HG03095 (cell line): ENCODE measurements at regions not wholly inside any gene's neighbourhood (a gene's known extent, or its start where the extent isn't known, plus 50 kb on each side); places are given as distances from the start of the nearest gene placed in this dataset.
A peak's percentile ranks its signal among the peaks of the same experiment; 100 is the strongest.
"Not testable (repeated sequence)": the region's sequence is repeated elsewhere in the genome, so short reads cannot be mapped to it uniquely, and the experiment has no call there.

ENCODE experiments used
- ATAC-seq: cut with Tn5 transposase; IDR thresholded peaks from one replicate; pipeline ENCODE4 v1.9.1; 2021; ENCODE audit warnings: moderate library complexity; ENCODE audit not compliant: unreplicated experiment

DNA sequence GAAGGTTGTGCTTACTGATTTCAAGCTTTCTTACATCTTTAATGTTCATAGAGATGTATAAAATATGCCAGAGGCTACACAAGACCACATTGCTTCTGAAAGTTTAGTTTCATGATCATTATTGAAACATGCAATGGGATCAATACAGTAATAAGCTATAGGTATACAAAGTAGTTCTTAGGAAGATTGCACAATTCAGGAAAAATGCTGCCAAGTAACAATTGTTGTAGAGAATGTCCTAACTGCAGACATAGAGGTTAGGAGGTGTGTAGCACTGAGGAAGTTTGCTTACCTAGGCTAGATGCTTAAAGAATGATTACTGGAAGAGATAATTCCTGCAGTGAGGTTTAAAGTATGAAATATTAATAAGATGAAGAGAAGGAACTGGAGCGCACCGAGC is 259.5 kb upstream of the CYRIA start:
- ATAC-seq, result no peak

DNA sequence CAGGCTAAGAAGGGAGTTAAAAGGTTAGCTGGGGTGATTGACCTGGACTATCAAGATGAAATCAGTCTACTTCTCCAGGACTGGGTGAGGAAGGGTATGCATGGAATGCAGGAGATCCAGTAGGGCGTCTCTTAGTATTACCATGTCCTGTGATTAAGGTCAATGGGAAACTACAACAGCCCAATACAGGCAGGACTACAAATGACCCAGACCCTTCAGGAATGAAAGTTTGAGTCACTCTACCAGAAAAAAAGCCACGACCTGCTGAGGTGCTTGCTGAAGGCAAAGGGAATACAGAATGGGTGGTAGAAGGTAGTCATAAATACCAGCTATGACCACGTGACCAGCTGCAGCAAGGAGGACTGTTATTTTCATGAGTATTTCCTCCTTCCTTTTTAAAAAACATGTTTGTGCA is 249.7 kb upstream of the CYRIA start:
- not testable (repeated sequence) for ATAC-seq

GRCh38 chr2:16911746-16912145 is 246.1 kb upstream of the CYRIA start:
- no peak for ATAC-seq

- no peak for ATAC-seq
These were observed 243.0 kb upstream of the CYRIA start for GRCh38 chr2:16908656-16909055.

DNA sequence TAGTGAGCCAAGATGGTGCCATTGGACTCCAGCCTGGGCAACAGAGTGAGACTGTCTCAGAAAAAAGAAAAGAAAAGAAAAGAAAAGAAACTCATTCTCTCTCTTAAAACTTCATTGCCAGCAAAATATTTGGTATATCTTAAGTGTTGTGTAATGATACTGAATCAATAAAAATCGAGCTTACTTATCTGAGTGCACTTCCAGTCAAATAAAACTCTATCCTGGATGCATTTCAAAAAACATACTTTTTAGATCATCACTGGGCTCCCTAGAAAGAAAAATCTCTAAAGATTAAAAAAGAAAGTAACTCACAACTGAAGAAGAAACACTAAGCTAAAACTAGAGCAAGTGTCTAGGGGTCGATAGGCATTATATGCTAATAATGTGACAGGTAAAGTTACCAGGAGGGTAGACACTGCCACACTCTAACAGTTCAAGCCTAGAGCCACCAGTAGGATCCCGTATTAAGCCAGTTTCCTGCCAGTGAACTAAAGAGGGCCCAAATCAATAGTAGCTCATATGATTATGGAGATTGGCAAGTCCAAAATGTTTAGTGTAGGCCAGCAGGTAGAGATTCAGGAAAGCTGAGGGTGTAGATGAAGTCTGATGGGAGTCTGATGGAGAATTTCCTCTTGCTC is 242.1 kb upstream of the CYRIA start:
- no peak for ATAC-seq

GRCh38 chr2:16905325-16905724 is 239.7 kb upstream of the CYRIA start:
- not testable (repeated sequence) for ATAC-seq

DNA sequence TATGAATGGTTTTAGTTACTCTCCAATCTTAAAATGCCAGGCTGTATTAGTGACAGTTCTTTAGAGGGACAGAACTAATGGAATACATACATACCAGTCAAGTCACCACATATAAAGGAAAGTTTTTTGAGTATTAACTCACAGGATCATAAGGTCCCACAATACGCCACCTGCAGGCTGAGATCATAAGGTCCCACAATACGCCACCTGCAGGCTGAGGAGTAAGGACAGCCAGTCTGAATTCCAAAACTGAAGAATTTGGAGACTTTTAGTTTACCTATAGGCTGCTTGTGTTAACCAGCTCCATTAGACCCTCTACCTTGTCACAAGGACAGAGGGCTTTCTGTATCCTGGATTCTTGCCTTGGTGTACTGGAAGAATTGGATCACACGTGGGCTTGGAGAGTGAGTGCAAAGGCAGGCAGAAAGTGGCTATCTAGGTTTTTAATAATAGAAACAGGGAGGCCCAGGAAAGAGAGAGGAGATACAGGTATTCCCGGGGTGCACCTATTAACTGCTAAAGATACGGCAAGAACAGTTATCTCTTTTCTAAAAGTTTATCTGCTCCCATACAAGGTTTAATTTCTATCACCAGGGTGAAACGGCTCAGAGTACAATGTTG is 234.9 kb upstream of the CYRIA start:
- ATAC-seq, result peak; percentile 84

GRCh38 chr2:16899958-16900357 is 234.3 kb upstream of the CYRIA start:
- no peak for ATAC-seq

GRCh38 chr2:16890081-16890480 is 224.4 kb upstream of the CYRIA start:
- ATAC-seq, result no peak

DNA sequence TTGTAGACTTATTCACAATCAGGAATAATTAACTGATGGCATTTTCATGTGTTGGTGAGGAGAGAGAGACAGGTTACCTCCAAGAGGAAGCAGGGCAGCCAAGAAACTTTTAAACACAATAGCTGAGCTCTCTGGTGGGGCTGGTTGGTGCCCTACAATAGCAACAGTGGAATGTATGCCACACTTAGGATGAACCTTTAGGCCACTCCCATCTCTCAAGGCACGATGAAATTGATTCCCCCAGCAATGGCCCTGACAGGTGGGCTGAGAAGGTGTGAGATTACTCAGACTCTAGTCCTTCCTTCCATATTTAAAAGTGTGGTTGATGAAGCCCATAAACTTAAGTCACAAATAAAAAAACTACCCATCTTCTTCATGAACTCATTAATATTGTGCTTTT is 219.4 kb upstream of the CYRIA start:
- no peak for ATAC-seq

- no peak for ATAC-seq
These were observed 217.1 kb upstream of the CYRIA start for GRCh38 chr2:16882706-16883105.

DNA sequence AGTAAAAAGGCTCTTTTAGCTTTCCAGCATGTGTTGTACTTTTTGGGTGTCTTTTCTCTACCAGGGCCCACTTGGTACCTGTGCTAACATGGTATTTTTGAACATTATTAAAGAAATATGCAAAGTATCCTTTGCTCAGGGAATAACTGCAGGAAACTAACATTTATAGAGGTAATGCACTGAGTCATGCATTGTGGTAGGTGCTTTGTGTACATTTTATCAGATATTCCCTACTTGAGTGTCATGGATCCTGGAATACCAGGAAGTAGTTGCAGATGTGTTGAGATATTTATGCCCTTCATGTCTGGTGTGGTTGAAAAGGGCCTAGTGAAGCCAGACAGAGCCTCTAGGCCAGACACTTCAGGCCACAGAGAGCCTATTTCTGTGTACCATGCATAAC is 215.5 kb upstream of the CYRIA start:
- ATAC-seq, result no peak

DNA sequence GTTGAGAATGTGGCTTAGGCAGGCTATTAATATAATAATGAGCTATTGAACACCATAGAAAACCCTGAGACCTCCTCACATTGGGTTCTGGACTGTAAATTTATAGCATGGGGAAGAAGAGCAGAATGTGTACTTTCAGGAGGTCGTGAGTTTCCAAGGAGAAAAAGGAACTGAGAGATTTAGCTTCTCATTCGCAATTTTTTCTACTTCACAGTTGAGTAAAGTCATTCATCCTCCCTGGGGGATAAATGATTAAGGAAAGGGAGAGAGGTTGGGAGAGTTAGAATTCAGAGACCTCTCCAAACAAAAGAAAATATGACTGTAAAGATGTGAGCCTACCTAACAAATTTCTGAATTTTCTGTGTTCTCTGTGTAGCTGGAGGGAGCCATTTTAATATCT is 205.8 kb upstream of the CYRIA start:
- ATAC-seq, result no peak

GRCh38 chr2:16870491-16871076 is 204.9 kb upstream of the CYRIA start:
- no peak for ATAC-seq

GRCh38 chr2:16869711-16870110 is 204.1 kb upstream of the CYRIA start:
- ATAC-seq, result no peak

DNA sequence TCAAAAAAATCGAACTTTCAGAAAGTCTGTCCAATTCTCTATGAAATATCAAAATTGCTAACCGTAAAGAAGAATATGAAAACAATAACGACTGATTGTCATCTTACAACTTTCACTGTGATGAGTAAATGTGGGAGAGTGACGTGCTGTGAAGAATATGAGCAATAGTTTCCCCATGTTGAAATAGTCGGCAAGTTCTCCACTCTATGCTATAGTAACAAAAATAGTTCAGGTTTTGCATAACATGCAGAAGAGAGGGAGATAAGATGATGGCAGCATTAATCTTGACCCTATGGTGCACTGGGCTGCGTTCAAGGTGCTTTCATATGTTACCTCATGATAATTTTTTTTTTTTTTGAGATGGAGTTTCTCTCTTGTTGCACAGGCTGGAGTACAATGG is 196.8 kb upstream of the CYRIA start:
- ATAC-seq, result peak; percentile 44

DNA sequence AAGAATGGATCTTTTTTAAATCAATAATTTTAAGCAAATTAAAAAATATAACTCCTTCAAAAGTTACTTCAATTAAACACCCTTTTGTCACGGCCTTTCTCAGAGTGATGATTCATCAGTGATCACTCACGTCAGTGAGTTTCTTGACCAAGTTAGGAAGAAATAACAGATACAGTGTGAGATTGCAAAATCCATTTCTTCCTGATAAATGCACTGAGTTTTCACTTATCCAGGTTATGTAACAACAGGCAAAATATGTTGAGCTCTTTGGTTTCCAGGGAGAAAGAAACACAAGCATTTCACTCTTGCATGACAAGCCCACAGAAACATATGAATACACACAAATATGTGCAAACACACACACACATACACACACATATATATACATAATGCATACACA is 195.9 kb upstream of the CYRIA start:
- no peak for ATAC-seq

- no peak for ATAC-seq
These were observed 195.5 kb upstream of the CYRIA start for GRCh38 chr2:16861111-16861510.

- ATAC-seq, result no peak
These were observed 195.0 kb upstream of the CYRIA start for GRCh38 chr2:16860627-16861026.

DNA sequence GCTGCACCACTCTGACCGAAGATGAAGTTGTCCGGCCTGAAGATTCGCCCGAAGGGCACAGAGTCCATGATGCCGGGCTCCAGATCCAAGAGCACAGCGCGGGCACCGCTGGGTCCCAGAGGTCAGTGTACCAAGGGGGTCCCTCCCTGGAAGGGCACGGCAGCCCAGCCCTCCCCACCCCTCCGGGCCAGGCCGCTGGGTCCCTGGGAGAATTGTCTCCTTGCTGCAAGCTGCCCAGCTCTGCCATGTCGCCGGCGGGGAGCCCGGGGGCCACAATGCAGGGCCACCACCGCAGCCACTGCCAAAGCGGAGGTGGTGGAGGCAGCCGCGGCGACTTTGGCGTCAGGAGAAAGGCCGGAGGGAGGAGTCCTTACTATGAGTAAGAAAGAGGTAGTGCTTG is 189.5 kb upstream of the CYRIA start:
- no peak for ATAC-seq

GRCh38 chr2:16853088-16853487 is 187.5 kb upstream of the CYRIA start:
- no peak for ATAC-seq

DNA sequence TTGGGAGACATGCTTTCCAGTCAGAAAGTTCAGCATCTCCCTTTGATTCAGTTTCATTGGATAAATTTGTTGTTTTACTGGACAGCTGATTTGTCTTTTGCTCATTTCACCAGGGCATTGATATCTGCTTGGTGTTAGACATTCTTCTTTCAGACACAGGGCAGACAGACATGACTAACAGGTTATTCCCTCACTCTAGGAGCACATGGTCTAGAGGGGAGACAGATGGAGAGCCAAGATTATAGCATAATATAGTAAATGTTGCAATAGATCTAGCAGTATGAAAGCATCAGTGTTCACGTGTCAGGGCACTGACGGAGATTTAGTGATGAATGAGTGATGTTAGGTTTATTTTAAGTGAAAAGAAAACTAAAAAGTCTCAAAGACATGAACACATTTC is 187.0 kb upstream of the CYRIA start:
- ATAC-seq, result no peak

DNA sequence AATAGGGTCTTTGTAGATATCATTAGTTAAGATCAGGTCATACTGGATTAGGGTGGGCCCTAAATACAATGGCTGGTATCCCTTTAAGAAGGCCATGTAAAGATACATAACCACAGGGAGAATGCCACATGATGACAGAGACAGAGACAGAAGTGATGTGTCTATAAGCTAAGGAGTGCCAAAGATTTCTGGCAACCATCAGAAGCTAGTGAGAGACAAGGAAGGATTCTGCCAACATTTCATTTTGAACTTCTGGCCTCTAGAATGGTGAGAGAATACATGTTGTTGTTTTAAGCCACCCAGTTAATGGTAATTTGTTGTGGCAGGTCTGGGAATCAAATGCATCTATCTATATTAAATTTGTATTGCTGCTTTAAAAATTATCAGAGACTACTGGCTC is 185.5 kb upstream of the CYRIA start:
- no peak for ATAC-seq
